ENCODE measurements at regions not wholly inside any gene's neighbourhood (a gene's known extent, or its start where the extent isn't known, plus 50 kb on each side); places are given as distances from the start of the nearest gene placed in this dataset.

- intact Hi-C loops (cut with DNase I) = no loop called here
- H3K27me3 ChIP-seq = no peaks in the 10 kb centered on the region
- H3K27ac ChIP-seq = no peak overlapping the region
- no peaks in the 10 kb centered on the region for H3K36me3 ChIP-seq
- TF ChIP-seq POLR2A (IDR thresholded peaks at IDR 0.05) (no peak), CTCF (IDR thresholded peaks at IDR 0.05) (no peak)
- DNase-seq (no peak), ATAC-seq (no peak)
- 39% methylated on average over 2 of the region's 2 CpGs for WGBS (ENCODE audit: insufficient coverage, low coverage, low lambda C conversion rate, missing lambda C conversion rate)
- H3K4me3 ChIP-seq = no peak overlapping the region
- peaks cover 0 to 3% (median 0%) of the 10 kb centered on the region in 4 donors for H3K4me1 ChIP-seq
- no peaks in the 10 kb centered on the region for H3K9me3 ChIP-seq
Measured at GRCh38 chr3:487614-488013, 291.1 kb downstream of the CHL1 start.

GRCh38 chr3:492586-493316, 296.2 kb downstream of the CHL1 start:
- no peak overlapping the region for H3K4me3 ChIP-seq
- DNase-seq (peak in 1 of 3 donors; percentile 49), ATAC-seq (peak; percentile 94 to 99 (median 98))
- no peaks in the 10 kb centered on the region for H3K36me3 ChIP-seq
- H3K27ac ChIP-seq = peak overlapping the region in 1 of 3 donors; percentile 29
- WGBS (ENCODE audit: insufficient coverage, low coverage, low lambda C conversion rate, missing lambda C conversion rate) = 35% methylated on average over 3 of the region's 3 CpGs
- intact Hi-C loops (cut with DNase I) = no loop called here
- H3K9me3 ChIP-seq = no peaks in the 10 kb centered on the region
- TF ChIP-seq POLR2A (IDR thresholded peaks at IDR 0.05) = no peak
- TF ChIP-seq CTCF (IDR thresholded peaks at IDR 0.05) = no peak
- H3K27me3 ChIP-seq = no peaks in the 10 kb centered on the region
- peaks cover 0 to 9% (median 2%) of the 10 kb centered on the region in 4 donors for H3K4me1 ChIP-seq

DNA sequence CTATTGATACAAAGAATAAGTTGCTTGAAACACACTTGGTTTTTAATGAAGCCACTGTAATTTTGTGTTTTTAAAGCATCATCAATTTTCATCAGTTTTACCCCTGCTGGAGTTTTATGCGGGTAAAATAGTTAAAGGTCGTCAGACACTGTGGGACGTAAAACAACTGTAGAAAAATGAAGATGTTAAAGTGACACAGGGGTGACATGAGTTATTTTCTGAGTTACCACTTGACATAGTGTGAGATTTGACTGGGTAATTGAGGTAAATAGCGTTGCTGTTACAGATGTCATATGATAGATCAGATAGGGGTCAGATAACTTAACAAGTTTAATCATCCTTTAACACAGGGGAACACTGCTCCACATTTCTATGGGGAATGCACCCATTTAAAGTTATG, 297.6 kb downstream of the CHL1 start:
- DNase-seq (no peak), ATAC-seq (no peak)
- Histone ChIP-seq H3K9me3 (no peaks in the 10 kb centered on the region), H3K27ac (no peak overlapping the region), H3K4me3 (no peak overlapping the region), H3K27me3 (no peaks in the 10 kb centered on the region), H3K4me1 (peaks cover 0 to 9% (median 2%) of the 10 kb centered on the region in 4 donors), H3K36me3 (no peaks in the 10 kb centered on the region)
- 82% methylated on average over 4 of the region's 4 CpGs for WGBS (ENCODE audit: insufficient coverage, low coverage, low lambda C conversion rate, missing lambda C conversion rate)
- intact Hi-C loops (cut with DNase I) = no loop called here
- TF ChIP-seq POLR2A (IDR thresholded peaks at IDR 0.05) (no peak), CTCF (IDR thresholded peaks at IDR 0.05) (no peak)

GRCh38 chr3:498487-498886, 301.9 kb downstream of the CHL1 start:
- no peak for DNase-seq
- intact Hi-C loops (cut with DNase I) = no loop called here
- Histone ChIP-seq H3K36me3 (no peaks in the 10 kb centered on the region), H3K27me3 (no peaks in the 10 kb centered on the region), H3K27ac (no peak overlapping the region), H3K9me3 (no peaks in the 10 kb centered on the region), H3K4me3 (no peak overlapping the region), H3K4me1 (no peaks in the 10 kb centered on the region)
- no peak for ATAC-seq
- TF ChIP-seq POLR2A (IDR thresholded peaks at IDR 0.05) (no peak), CTCF (IDR thresholded peaks at IDR 0.05) (no peak)

All from right lobe of liver (tissue), 6 donors.